Activated T-cell treated with anti-CD3 and anti-CD28 coated beads, Interleukin-2, amount 50 U/mL, for 72 hours (primary cell): ENCODE measurements at regions not wholly inside any gene's neighbourhood (a gene's known extent, or its start where the extent isn't known, plus 50 kb on each side); places are given as distances from the start of the nearest gene placed in this dataset.
"Not testable (repeated sequence)": the region's sequence is repeated elsewhere in the genome, so short reads cannot be mapped to it uniquely, and the experiment has no call there.

Source experiments
- ATAC-seq, 2 donors: fragments of 150-1000 bp; cut with Tn5 transposase; replicated peaks in 1 of 2; 2 replicates each; pipeline ENCODE4 v1.10.0; 2021; ENCODE audit warnings: moderate library complexity in 2 of 2, mild to moderate bottlenecking in 1 of 2
- DNase-seq, 2 donors: peaks; one replicate each; pipeline ENCODE4 v3.0.0; 2021 to 2022; ENCODE audit warnings: mixed read lengths in 1 of 2
- H3K27ac Mint-ChIP-seq: one replicate; pipeline ENCODE4 v1.8.0; 2022; ENCODE audit warnings: mild to moderate bottlenecking, moderate library complexity, mixed read lengths
- H3K27me3 Mint-ChIP-seq: one replicate; pipeline ENCODE4 v1.8.0; 2022; ENCODE audit warnings: low read depth, mixed read lengths
- H3K36me3 Mint-ChIP-seq, 2 donors: one replicate each; pipeline ENCODE4 v1.8.0; 2022; ENCODE audit warnings: mixed read lengths in 2 of 2, mild to moderate bottlenecking in 1 of 2; ENCODE audit not compliant: insufficient read depth in 2 of 2
- H3K4me1 Mint-ChIP-seq: one replicate; pipeline ENCODE4 v1.8.0; 2022; ENCODE audit warnings: low read depth, mixed read lengths
- H3K4me3 Mint-ChIP-seq, 2 donors: one replicate each; pipeline ENCODE4 v1.8.0; 2022; ENCODE audit warnings: mild to moderate bottlenecking in 2 of 2, mixed read lengths in 2 of 2, moderate library complexity in 2 of 2
- H3K9me3 Mint-ChIP-seq, 2 donors: one replicate each; pipeline ENCODE4 v1.8.0; 2022; ENCODE audit warnings: mixed read lengths in 2 of 2

DNA sequence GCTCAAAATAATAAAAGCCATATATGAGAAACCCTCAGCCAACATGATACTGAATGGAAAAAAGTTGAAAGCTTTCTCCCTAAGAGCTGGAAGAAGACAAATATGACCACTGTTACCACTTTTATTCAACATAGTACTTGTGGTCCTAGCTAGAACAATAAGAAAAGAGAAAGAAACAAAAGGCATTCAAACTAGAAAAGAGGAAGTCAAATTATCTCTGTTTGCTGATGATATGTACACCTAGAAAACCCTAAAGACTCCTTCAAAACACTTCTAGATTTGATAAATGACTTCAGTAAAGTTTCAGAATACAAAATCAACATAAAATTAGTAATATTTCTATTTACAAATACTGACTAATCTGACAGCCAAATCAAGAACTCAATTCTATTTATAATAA, 328.8 kb upstream of the GCFC2 start:
- no peaks in the 10 kb centered on the region for H3K4me1 Mint-ChIP-seq
- no peak overlapping the region for H3K4me3 Mint-ChIP-seq
- H3K27me3 Mint-ChIP-seq: no peaks in the 10 kb centered on the region
- peaks cover 0 to 2% of the 10 kb centered on the region in 2 donors for H3K9me3 Mint-ChIP-seq
- DNase-seq: no peak
- H3K27ac Mint-ChIP-seq: no peak overlapping the region
- no peaks in the 10 kb centered on the region for H3K36me3 Mint-ChIP-seq
- ATAC-seq: no peak

DNA sequence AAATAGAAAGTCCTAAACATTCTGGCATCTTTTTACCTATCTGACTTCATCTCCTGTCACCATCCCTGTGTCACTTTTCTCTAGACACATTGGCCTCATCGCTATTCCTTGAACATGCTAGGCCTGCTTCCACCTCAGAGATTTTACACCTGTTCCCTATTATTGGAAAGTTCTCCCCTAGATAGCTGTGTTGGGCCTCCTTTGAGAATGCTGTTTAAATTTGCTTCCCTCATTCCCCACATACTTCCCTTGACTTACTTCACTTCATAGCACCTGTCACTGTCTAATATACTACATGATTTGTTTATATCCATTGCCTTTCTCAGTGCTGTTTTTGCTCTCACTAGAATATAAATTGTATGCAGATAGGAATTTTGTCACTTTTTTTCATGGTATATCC, 317.0 kb upstream of the GCFC2 start:
- peaks cover 7 to 12% of the 10 kb centered on the region in 2 donors for H3K9me3 Mint-ChIP-seq
- no peak overlapping the region for H3K27ac Mint-ChIP-seq
- H3K4me3 Mint-ChIP-seq: no peak overlapping the region
- no peak for ATAC-seq
- DNase-seq: no peak
- no peaks in the 10 kb centered on the region for H3K36me3 Mint-ChIP-seq
- H3K4me1 Mint-ChIP-seq: no peaks in the 10 kb centered on the region
- H3K27me3 Mint-ChIP-seq: no peaks in the 10 kb centered on the region

- H3K27me3 Mint-ChIP-seq: no peaks in the 10 kb centered on the region
- H3K36me3 Mint-ChIP-seq: no peaks in the 10 kb centered on the region
- H3K9me3 Mint-ChIP-seq: peaks cover 6 to 8% of the 10 kb centered on the region in 2 donors
- no peak overlapping the region for H3K27ac Mint-ChIP-seq
- H3K4me3 Mint-ChIP-seq: no peak overlapping the region
- no peaks in the 10 kb centered on the region for H3K4me1 Mint-ChIP-seq
- DNase-seq: no peak
- no peak for ATAC-seq
These were observed 308.4 kb upstream of the GCFC2 start for GRCh38 chr2:76019128-76019527.

DNA sequence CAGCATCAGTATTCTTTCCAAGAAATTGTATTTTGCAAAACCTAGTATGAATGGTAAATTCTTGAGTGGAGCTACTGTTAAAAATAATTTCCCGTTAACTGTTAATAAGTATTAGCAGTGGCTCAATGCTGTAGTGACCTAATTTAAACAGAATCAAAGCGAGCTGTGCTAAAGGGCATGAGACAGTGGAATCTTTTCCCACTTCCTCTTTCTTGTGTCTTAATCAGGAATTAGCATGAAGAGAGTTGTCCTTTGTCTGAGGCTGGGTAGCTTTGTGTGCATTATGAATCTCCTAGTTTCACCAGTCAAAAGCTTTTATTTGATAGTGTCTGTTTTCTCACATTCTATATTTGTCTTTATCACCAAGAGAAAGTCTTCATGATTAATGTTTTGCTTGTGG, 298.8 kb upstream of the GCFC2 start:
- no peak overlapping the region for H3K4me3 Mint-ChIP-seq
- H3K9me3 Mint-ChIP-seq: peaks cover 2 to 6% of the 10 kb centered on the region in 2 donors
- H3K4me1 Mint-ChIP-seq: no peaks in the 10 kb centered on the region
- no peaks in the 10 kb centered on the region for H3K36me3 Mint-ChIP-seq
- H3K27me3 Mint-ChIP-seq: no peaks in the 10 kb centered on the region
- no peak overlapping the region for H3K27ac Mint-ChIP-seq
- DNase-seq (no peak), ATAC-seq (no peak)

DNA sequence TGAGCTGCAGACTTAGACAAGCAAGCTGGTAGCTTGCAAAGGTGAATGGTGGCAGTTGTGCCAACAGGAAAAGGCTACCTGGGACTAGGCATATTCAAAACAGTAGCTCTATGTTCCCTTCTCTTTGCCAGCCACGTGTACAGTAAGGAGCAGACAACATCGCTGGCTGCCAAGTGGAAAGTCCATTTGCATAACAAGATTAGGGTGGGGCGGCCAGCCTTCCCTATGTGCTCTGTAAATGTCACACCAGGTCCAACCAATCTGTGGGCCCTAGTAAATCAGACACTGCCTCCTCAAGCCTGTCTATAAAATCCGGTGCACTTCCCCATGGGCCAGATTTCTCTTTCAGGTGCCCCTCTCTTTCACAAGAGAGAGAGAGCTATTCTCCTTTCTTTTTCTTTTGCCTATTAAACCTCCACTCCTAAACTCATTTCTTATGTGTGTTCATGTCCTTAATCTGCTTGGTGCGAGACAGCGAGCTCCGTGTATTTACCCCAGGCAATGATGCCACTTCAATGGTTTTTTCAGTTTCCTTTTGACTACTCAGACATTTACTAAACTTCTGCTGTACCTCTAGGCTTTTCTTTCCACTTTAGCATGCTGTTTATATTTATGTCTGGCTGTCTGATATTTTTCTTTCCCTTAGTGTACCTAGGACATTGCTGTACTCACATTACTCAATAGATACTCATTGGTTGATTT, 297.4 kb upstream of the GCFC2 start:
- ATAC-seq (no peak), DNase-seq (no peak)
- no peaks in the 10 kb centered on the region for H3K36me3 Mint-ChIP-seq
- H3K27ac Mint-ChIP-seq: no peak overlapping the region
- no peaks in the 10 kb centered on the region for H3K4me1 Mint-ChIP-seq
- H3K27me3 Mint-ChIP-seq: no peaks in the 10 kb centered on the region
- no peak overlapping the region for H3K4me3 Mint-ChIP-seq
- peaks cover 2 to 6% of the 10 kb centered on the region in 2 donors for H3K9me3 Mint-ChIP-seq

DNA sequence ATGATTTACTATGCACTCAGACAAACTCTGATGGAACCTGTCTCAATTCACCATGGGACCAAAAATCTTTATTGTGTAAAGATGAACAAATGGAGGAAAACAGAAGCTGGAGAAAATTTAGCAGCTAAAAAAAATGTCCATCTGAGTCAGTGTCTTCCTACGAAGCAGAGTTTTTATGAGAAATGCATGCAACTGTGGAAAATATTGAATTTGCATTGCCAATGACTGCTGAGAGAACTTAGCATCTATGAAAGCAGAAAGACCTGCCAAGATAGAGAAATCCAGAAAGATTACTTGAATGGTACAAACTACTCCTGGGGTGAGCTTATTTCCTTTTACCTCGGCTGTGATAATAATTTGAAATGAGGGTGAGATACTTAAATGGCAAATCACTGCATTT, 289.7 kb upstream of the GCFC2 start:
- no peak for DNase-seq
- no peaks in the 10 kb centered on the region for H3K4me1 Mint-ChIP-seq
- no peaks in the 10 kb centered on the region for H3K27me3 Mint-ChIP-seq
- H3K36me3 Mint-ChIP-seq: no peaks in the 10 kb centered on the region
- peaks cover 2 to 6% of the 10 kb centered on the region in 2 donors for H3K9me3 Mint-ChIP-seq
- no peak overlapping the region for H3K4me3 Mint-ChIP-seq
- no peak overlapping the region for H3K27ac Mint-ChIP-seq
- no peak for ATAC-seq

DNA sequence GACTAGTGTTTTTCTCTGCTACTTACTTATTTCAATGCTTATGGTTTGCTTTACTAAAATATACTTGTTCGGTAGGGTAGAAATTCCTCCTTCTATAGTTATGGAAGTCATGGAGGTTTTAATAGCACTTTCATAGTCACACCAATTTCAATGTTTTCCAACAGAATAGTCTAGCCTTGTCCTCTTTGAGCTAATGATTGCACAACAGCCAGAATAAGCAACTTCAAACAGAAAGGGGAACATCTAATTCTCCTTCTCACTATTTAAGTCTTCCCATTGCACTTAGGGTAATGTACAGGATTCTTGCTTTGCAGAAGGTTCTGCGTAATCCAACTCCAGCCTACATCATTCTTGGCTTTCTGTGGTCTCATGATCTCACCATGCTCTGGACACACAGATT, 287.7 kb upstream of the GCFC2 start:
- peaks cover 0 to 2% of the 10 kb centered on the region in 2 donors for H3K36me3 Mint-ChIP-seq

GRCh38 chr2:75994759-75995158, 284.0 kb upstream of the GCFC2 start:
- Mint-ChIP-seq H3K27me3 (no peaks in the 10 kb centered on the region), H3K27ac (no peak overlapping the region), H3K4me1 (no peaks in the 10 kb centered on the region), H3K4me3 (no peak overlapping the region), H3K36me3 (peaks cover 0 to 3% of the 10 kb centered on the region in 2 donors), H3K9me3 (peaks cover 10 to 11% of the 10 kb centered on the region in 2 donors)
- no peak for ATAC-seq
- no peak for DNase-seq

More for the DNA sequence above, 287.7 kb upstream of the GCFC2 start:
- ATAC-seq: no peak
- H3K4me3 Mint-ChIP-seq: no peak overlapping the region
- H3K27me3 Mint-ChIP-seq: no peaks in the 10 kb centered on the region
- H3K9me3 Mint-ChIP-seq: peaks cover 7 to 12% of the 10 kb centered on the region in 2 donors
- no peak for DNase-seq
- H3K4me1 Mint-ChIP-seq: no peaks in the 10 kb centered on the region
- H3K27ac Mint-ChIP-seq: no peak overlapping the region

DNA sequence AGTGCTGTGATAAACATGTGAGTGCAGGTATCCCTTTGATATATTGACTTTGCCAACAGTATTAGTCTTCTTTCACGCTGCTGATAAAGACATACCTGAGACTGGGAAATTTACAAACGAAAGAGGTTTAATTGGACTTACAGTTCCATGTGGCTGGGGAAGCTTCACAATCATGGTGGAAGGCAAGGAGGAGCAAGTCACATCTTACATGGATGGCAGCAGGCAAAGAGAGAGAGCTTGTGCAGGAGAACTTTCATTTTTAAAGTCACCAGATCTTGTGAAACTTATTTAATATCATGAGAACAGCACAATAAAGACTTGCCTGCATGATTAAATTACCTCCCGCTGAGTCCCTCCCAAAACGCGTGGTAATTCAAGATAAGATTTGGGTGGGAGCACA, 277.9 kb upstream of the GCFC2 start:
- not testable (repeated sequence) for H3K27me3 Mint-ChIP-seq, H3K4me1 Mint-ChIP-seq, H3K27ac Mint-ChIP-seq, DNase-seq, H3K4me3 Mint-ChIP-seq, ATAC-seq, H3K36me3 Mint-ChIP-seq, H3K9me3 Mint-ChIP-seq

DNA sequence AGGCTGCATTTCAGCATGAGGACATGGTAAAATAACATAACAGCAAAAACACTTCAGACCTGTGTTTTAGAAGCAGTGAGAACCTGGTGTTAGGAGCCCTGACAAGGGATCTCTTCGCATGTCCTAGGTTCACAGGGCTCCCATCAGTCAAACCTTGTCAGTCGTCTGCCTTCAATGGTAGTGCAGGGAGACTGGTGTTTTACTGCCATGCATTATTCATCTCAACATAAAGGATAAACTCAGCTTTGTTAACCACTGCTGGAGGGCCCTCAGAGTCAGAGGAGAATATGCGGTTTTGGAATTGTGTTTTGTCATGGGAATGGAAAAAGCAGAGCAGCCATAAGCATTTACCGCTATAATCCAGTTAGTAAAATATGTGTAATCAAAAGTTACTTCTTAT, 275.9 kb upstream of the GCFC2 start:
- Mint-ChIP-seq H3K9me3 (peaks cover 2 to 3% of the 10 kb centered on the region in 2 donors), H3K36me3 (no peaks in the 10 kb centered on the region), H3K27me3 (no peaks in the 10 kb centered on the region), H3K27ac (no peak overlapping the region), H3K4me3 (no peak overlapping the region), H3K4me1 (no peaks in the 10 kb centered on the region)
- ATAC-seq (no peak), DNase-seq (no peak)

DNA sequence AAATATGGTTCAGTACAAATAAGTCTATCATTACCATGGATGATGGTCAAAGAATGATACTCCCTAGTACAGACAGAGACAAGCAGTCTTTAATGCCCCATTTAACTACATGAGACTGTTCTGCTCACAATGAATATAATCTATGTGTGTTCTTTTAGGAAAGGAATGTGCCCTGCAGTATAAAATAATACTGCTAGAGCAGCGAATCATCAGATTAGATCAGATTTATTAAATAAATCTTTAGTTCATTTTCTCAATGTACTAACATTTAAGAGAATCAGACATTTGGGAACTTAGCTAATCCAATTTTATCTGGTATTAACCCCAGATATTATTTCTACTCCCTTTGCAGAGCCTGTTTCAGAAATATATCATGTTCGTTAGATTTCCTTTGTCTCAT, 272.0 kb upstream of the GCFC2 start:
- ATAC-seq: no peak
- no peaks in the 10 kb centered on the region for H3K27me3 Mint-ChIP-seq
- DNase-seq: no peak
- H3K27ac Mint-ChIP-seq: no peak overlapping the region
- no peaks in the 10 kb centered on the region for H3K4me1 Mint-ChIP-seq
- peaks cover 6% of the 10 kb centered on the region in 2 donors for H3K9me3 Mint-ChIP-seq
- no peaks in the 10 kb centered on the region for H3K36me3 Mint-ChIP-seq
- no peak overlapping the region for H3K4me3 Mint-ChIP-seq

DNA sequence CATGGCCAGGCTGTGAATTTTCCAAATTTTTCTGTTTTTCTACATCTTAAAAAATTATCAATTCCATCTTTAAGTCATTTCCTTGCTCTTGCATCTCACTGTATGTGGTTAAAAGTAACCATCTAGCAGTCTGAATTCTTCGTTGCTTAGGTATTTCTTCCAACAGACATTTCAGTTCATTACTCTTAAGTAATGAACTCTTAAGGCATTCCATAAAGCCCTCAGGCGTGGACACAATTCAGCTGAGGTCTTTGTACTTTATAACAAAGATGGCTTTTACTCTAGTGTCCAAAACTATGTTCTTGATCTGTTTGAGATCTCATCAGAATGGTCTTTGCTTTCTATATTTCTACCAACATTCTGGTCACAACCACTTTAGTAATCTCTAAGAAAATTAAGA, 253.9 kb upstream of the GCFC2 start:
- no peaks in the 10 kb centered on the region for H3K27me3 Mint-ChIP-seq
- ATAC-seq (no peak), DNase-seq (no peak)
- H3K4me3 Mint-ChIP-seq: no peak overlapping the region
- no peaks in the 10 kb centered on the region for H3K36me3 Mint-ChIP-seq
- peaks cover 0 to 2% of the 10 kb centered on the region in 2 donors for H3K9me3 Mint-ChIP-seq
- H3K4me1 Mint-ChIP-seq: no peaks in the 10 kb centered on the region
- H3K27ac Mint-ChIP-seq: no peak overlapping the region

- DNase-seq: no peak
- no peaks in the 10 kb centered on the region for H3K36me3 Mint-ChIP-seq
- no peaks in the 10 kb centered on the region for H3K9me3 Mint-ChIP-seq
- H3K27ac Mint-ChIP-seq: no peak overlapping the region
- no peaks in the 10 kb centered on the region for H3K4me1 Mint-ChIP-seq
- no peak for ATAC-seq
- no peak overlapping the region for H3K4me3 Mint-ChIP-seq
- no peaks in the 10 kb centered on the region for H3K27me3 Mint-ChIP-seq
These were observed 249.8 kb upstream of the GCFC2 start for GRCh38 chr2:75960472-75961009.
